ENCODE measurements at regions not wholly inside any gene's neighbourhood (a gene's known extent, or its start where the extent isn't known, plus 50 kb on each side); places are given as distances from the start of the nearest gene placed in this dataset.

GRCh38 chr3:67875858-67876257 lies 221.4 kb upstream of the SUCLG2 start:
- TF ChIP-seq EZH2 (IDR thresholded peaks at IDR 0.05; ENCODE audit: borderline replicate concordance, low read depth, low read length, severe bottlenecking) (no peak), CTCF (IDR thresholded peaks at IDR 0.05; ENCODE audit: borderline replicate concordance, extremely low read depth, low read length, poor library complexity, severe bottlenecking) (no peak)

All from DND-41 (cell line).